Stimulated activated CD4-positive, alpha-beta T cell treated with anti-CD3 and anti-CD28 coated beads, Interleukin-2, amount 100 ng/mL, for 48 hours (primary cell): ENCODE measurements at regions not wholly inside any gene's neighbourhood (a gene's known extent, or its start where the extent isn't known, plus 50 kb on each side); places are given as distances from the start of the nearest gene placed in this dataset.
"Not testable (repeated sequence)": the region's sequence is repeated elsewhere in the genome, so short reads cannot be mapped to it uniquely, and the experiment has no call there.

Source experiments
- DNase-seq, 2 donors: peaks; one replicate each; pipeline ENCODE4 v3.0.0-alpha.2; 2020

DNA sequence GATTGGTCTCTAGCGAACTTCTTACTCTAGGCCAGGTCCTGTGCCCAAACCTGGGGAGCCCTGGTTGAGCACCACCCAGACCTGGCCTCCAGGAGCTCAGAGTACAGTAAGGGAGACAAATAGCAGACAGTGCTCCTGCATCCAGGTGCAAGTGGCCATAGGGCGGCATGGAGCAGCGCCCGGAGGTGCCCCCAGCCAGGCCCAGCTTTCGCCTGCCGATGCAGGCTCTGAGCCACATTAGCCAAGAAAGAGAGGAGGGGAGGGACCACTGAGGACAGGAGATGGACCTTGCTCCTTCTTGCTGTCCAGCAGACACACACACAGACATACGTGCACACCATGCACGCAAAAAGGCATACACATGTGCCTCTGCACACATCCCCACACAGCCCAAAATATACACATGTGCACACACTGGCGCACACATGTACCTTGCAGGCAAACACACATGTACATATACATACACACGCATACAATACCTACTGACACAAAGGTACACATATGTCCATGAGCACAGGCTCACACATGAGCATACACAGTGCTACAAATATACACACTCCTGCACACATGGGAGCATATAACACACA lies 68.7 kb upstream of the FGF3 start:
- DNase-seq: no peak

DNA sequence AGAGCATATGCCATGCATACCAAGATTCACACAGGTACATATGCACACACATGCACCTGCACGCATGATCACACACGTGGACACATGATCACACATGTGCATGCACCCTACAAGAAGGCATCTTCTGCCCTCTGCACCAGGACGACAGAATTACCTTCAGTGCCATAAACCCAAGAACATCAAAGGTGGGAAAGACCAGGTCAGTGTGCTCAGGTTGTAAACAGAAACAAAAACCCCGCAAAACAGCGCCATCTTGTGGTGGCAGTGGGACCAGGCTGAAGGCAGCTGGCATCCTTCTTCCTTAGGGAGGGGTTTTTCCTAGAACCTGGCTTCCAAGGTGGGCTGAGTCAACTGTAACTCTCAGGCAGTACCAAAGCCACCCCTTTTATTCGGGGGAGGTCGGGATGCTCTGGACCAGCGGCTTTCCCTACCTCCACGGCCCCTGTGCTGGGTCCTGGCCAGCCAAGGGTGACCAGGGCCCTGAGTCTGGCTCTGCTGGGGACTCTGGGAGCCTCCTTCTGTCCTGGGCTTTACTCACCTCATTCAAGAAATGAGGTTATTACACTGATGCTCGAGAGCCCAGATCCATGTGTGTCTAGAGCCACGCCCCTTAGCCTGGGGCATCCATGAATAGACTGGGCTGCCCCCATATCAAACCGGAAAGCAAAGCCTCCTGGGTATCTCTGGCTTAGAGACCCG lies 69.4 kb upstream of the FGF3 start:
- peak; percentile 71 to 73 for DNase-seq

DNA sequence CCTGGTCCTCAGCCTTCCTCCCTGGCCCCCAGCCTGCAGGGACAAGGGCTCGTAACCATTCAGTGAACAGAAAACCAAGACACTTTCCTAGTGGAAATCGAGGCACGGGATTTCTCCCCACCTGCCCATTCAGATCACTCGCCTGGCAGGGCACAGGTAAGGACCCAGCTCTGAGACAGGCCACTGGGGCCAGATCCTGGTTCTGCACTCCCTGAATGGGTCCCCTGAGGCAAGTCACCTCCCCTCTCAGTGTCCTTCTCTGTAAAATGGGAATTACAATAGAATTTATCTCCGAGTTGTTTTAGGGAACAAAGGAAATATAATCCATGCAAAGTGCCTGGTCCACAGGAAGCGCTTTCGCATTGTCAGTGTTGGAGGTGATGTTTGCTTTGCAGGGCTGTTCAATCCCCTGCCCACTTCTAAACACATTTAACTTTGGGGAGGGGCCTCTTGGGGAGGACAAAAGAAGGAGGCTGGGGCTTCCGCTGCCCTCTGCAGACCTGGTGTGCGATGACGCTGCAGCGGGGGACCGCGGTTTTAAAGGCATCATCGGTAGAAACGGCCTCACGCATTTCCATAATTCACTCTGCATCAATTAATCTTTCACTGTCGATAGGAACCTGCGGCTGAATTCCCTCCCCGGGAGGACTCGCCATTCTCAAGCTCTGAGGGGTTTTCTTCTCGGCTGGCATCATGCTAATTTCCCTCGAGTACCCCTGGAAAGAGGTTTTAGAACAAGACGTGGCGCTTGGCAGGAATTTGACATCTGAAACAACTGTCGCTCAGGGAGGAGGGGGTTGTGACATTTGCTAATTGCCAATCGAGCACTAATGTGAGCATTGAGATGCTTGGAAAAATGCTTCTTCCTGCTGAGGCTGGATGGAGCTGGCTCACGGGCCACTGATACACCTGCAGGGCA lies 70.4 kb upstream of the FGF3 start:
- DNase-seq: no peak

DNA sequence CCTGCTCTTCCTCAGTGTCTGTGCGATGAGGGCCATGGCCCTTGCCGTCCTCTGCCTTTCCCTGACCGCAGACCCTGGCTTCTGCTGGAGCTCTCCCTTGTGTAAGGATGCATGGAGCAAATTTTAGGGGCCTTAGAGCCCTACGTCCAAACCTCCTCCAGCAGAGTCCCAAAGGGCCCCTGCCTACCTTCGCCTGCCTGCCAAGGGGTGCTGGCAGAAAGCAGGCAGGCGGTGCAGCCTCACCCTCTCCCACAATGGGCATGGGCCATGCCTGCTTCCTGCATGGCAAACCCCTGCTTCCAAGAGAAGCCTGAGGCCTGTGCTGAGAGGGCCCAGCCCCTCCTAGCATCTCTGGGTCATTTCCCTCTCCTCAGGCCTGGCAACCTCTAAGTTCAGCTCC lies 71.3 kb upstream of the FGF3 start:
- no peak for DNase-seq

DNA sequence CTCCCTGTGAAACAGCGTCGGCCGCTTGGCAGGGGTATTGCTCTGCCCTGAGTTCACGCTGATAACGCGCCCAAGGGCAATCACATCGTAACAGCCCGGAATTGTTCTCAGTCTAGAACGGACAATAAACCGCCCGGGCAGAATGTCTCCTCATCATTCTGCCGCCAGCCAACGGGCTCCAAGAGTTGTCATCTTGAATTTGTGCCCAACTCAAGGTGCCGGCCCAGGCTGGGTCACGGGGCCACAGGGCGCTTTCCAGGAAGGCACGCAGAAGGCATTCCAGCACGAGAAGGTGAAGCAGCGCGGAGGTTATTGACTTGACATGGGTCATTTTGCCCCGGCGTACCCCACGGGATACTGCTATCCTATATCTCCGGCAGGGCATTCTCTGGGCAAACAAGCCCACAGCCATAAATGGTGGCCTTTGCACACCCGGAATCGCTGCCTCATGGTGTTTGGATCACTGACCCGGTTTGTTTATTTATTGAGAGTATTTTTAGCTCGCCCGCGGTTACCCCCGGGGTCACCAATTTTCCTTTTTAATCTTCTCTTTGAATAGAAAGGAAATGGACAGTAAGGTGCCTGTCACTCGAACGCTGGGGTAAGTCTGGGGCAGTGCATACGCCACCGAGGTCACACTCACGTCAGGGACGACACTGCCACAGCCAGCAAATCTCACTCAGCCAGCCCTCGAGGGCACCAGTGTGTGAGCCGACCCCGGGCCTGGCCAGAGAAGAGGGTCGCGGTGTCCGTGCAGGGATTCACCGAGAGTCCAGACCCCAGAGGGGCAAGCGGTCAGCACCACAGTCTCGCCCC lies 72.4 kb upstream of the FGF3 start:
- no peak for DNase-seq

DNA sequence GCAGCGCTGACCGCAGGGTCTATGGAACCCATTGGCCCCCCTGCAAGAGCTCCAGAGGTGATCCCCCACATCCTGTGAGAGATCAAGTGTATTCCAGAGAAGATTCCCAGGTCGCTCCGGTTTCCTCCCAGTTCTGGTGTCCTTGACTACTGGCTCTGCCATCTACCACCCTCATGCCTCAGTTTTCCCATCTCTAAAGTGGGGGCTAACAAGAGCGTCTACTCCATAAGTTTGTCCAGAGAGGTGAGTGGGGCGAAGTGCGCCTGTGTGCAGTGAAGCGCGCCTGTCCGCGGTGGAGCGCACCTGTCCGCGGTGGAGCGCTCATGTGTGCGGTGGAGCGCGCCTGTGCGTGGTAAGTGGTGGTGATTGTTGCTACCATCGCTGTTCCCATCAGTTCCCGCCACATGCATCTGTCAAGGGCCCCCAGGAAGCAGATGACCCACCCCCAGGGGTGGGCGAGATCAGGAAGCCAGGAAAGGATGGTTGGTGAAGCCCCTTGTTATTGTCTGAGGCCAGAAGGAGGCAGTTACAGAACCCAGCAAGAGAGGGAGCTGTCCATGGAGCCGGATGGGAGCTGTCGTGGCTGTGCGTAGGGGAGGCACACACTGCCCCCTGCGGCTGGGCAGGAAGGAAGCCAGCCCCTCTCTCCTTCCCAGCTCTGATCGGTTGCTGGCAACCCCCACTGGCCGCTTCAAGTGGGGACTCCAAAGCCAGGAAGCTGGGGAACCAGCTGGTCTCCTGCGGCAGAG lies 73.2 kb upstream of the FGF3 start:
- no peak for DNase-seq

DNA sequence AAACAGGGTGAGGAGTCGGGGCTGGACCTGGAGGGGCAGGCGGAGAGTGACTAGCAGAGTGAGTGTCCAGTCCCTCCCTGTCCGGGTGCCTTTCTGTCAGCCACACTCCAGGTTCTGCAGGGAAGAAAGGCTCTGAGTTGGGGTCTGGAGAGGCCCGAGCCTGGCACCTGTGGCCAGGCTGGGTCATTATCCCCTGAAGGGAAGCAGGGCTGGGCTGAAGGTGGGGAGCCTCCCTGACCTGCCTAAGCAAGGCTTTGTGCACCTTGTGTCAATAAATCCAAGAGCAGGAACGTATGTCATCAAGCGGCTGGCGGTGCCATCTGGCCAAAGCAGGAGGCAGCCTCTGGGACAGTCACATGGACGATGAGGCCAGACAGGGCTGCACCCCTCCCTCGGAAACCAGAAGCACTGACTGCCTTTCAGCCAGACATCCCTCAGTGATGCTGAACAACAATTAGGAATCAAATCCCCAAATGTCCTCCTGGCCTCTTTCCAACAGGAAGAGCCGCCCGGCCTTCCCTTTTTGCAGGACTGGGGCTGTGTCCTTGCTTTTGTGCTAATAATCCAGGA lies 73.9 kb upstream of the FGF3 start:
- DNase-seq: no peak

DNA sequence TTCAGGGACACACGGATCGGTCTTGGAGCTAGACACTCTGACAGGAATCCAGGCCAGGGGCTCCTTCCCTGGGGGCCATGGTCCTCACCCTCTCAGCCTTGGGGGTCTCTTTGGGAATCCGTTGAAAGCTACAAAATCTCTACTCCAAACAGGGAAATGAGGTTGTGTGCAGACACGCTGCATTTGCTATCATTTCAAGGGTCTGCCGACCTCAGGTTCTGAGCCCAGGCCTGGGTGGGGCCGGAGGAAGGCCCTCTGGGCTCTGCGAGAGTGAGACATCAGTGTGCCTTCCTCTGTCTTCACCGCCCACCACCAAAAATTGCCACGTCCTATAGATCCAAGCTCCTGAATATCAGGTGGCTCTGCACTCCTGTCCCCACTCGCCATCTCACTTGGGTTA lies 74.4 kb upstream of the FGF3 start:
- no peak for DNase-seq

DNA sequence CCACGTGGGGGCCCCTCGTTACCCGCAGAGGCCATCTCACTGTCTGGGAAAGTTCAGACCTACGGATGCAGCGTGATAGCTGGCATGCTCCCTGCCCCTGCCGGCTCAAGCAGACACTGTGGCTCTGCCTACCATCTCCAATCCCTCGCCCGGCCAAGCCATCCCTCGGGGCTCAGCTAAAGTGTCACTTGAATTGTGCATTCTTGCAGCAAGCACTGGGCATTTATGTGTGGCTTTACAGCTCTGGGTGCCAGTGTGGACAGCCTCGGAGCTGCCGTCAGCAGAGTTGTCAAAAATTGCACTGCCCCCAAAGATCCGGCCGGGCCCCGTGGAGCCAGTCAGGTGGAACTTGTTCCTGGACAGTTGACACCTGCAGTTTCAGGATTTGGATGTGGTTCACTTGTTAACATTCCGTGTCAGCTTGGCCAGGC lies 75.0 kb upstream of the FGF3 start:
- DNase-seq: no peak

DNA sequence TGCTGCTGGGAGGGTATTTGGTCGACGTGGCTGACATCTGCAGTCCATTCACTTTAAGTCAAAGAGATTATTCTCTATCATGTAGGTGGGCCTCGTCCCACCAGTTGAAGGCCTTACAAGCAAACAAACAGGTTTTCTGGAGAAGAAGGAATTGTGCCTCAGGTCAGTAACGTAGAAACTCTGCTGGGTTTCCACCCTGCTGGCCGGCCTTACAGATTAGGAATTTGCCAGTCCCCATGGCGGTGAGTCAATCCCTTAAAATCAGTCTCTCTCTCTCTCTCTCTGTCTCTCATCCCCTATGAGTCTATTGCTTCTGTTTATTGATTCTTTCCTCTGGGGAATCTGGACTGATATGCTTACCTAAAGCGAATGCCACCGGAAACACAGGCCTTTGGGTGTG lies 75.4 kb upstream of the FGF3 start:
- DNase-seq: no peak

DNA sequence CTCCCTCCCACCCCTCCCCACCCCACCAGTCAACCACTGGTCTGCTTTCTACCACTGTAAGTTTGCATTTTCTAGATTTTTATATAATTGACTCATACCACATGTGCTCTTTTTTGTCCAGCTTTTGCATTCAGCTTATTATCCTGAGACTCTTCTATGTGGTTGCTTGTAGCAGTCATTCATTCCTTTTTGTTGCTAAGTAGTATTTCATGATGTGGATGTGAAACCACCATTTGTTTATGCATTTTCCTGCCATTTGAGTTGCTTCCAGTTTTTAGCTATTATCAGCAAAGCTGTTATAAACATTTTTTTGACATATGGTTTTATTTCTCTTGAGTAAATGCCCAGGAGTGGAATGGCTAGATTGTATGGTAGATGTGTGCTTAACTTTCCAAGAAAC lies 77.0 kb upstream of the FGF3 start:
- no peak for DNase-seq

DNA sequence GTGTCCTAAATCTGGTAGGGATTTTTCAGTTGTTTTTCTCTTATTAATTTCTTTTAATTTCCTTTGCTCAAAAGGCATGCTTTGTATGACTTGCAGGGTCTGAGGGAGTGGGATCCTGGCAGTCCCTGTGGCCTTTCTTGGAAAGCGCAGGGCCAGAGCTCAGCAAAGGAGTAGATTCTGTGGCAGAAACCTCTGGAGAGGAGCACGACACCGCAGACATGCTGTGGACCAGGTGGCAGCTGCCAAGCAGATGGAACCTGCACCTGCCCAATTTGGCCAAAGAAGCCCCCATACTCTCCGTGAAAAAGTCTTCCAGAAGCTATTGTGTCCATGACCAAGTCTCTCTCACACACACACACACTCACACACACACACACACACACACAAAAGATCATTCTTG lies 78.9 kb upstream of the FGF3 start:
- no peak for DNase-seq

DNA sequence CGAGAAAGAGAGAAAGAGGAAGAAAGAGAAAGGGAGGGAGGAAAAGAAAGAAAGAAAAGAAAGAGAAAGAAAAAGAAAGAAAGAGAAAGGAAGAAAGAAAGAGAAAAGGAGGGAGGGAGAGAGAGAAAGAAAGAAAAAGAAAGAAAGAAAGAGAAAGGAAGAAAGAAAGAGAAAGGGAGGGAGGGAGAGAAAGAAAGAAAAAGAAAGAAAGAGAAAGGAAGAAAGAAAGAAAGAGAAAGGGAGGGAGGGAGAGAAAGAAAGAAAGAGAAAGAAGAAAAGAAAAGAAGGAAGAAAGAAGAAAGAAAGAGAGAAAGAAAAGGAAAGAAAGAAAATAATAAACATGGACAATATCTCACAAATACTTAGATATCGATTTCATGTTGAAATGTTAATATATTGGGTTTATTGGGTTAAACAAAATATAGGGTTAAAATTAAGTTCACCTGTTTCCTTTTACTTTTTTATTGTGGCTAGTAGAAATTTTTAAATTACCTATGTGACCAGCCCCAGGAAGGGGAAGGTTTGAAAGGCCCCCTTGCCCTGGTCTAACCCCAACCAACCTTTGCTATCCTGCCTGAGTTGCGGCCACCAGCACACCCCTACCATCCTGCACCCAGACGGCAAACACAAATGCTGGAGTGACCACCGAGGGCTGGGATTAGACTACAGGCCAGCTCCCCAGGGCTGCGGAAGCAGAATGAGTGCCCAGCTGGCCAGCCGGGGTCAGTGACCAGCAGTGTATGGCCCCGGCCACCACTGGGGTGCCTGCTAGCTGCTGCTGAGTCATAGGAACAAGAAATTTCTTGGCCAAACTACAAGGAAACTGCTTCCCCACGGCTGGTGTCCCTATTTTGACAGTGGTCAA lies 81.0 kb upstream of the FGF3 start:
- no peak for DNase-seq

DNA sequence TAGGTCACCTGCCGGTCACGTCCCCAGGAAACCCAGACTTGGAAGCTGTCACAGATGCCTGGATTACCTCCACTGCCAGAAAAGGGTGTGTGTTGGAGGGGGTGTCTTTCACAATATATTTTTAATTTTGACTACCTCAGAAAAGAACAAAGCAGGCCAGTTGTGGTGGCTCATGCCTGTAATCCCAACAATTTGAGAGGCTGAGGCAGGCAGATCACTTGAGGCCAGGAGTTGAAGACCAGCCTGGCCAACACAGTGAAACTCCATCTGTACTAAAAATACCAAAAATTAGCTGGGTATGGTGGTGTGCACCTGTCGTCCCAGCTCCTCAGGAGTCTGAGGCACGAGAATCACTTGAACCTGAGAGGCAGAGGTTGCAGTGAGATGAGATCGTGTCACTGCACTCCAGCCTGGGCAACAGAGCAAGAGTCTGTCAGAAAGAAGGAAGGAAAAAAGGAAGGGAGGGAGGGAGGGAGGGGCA lies 81.6 kb upstream of the FGF3 start:
- DNase-seq: not testable (repeated sequence)

DNA sequence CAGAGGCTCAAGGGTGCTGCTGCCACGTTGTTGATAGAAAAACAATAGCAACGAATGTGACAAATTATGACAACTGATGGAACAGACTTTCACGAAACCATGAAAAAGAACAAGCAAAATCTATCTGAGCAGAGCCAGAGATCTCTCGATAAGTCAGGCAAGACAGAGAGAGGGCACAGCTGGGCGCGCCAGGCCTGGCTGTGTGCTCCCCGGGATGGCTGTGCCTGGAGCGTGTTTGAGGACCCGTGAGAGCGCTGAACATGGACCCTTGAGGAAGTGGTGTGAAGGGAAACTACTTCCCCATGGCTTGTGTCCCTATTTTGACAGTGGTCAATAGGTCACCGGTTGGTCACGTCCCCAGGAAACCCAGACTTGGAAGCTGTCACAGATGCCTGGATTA lies 83.1 kb upstream of the FGF3 start:
- no peak for DNase-seq

DNA sequence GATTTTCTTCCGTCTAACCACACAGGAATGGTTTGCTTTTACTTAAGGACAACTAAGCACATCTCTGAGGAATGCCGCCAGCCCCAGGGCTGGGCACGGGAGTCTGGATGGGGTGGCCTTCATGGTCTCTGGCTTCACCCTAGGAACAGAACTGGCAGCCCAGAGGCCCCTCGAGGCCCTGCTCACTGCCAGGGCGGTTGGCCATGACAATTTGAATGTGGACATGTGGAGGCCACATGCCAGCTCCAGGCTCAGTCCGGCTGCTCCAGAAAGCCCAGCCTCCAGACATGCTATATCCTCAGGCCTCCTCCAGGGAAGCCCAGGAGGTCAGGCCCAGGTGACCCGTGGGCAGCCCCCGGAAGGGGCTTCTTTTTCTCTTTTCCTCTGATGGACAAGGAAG lies 84.0 kb upstream of the FGF3 start:
- no peak for DNase-seq

DNA sequence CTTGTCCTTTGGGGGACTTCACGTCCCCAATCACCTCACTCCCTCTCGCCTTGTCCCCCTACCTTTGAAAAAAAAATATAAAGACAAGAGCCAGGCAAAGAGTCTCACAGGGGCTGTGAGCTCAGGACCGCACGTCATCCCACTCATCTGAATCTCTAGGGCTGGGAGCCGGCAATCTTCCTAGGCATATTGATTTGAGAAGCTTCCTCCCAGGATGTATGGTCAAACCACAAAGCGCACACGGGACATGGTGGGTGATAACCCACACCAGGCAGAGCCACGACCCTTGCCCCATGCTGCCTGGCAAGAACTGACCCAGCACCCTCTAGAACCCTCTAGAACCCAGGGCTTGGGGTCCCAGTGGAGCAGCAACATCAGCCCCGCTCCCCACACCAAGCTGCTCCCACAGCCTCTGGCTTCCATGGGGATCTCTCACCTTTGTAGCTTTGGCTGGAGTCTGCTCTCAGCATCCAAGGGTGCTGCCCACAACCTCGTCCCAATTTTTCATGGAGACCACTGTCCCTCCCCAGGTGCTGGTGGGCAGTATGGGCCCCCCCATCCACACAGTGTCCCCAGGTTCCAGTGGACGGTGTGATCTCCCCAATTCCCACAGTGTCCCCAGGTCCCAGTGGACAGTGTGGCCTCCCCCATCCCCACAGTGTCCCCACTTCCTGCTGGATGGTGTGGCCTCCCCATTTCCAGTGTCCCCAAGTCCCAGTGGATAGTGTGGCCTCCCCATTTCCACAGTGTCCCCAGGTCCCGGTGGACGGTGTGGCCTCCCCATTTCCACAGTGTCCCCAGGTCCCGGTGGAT lies 85.2 kb upstream of the FGF3 start:
- no peak for DNase-seq

DNA sequence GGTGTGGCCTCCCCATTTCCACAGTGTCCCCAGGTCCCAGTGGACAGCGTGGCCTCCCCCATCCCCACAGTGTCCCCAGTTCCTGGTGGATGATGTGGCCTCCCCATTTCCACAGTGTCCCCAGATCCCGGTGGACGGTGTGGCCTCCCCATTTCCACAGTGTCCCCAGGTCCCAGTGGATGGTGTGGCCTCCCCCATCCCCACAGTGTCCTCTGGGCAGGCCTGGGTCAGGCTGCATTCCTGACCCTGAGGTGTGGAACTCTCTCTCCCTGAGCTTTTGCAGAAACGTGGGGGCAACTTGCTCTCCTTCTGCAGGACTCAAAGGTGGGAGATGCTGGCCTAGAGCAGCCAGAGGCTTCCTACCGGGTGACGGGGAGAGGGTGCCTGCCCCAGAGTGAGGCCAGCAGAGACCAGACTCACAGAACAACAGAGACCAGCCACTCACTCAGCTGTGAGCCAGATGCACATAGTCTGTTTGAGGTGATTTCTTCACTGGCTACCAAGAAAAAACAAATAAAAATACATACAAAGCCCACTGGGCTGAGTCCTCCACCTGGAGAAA lies 85.8 kb upstream of the FGF3 start:
- DNase-seq: no peak

DNA sequence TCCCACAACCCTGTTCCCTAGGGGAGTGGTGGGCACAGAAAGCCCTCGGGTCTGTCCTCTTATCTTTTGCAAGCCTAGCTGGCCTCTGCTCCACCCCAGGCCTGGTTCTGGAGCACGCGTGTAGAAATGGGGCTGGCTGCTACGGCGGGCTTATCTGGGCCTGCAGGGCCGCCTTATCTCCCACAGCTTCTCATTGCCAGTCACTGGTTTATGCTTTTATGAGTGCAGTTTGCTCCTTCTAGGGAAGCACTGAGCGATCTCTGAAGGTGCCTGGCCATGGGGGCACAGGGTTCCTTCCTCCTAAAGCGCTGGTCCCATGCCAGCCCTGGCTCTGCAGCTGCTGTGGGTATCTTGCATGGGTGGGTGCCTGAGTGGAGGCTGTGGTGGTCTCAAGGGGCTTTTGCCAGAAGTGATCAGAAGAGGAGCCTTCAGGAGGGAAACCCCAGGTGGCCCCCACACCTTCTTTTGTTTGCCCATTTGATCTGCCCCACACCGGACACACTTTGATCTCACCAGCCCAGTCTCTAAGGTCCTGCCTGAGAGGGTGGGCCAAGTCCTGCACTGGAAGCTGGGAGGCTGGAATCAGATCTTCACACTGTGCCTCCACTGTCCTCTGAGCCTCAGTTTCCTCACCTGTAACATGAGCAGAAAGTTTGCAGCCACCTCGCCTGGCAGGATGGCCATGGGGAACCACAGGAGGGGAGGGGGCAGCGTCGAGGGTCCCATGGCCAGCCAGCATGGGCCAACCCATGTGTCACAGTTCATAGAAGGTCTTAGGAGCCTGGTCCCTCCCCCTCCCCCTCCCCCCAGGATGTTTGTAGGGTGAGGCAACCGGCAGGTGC lies 86.6 kb upstream of the FGF3 start:
- no peak for DNase-seq
